HG03139 (cell line): ENCODE measurements at regions not wholly inside any gene's neighbourhood (a gene's known extent, or its start where the extent isn't known, plus 50 kb on each side); places are given as distances from the start of the nearest gene placed in this dataset.
"Not testable (repeated sequence)": the region's sequence is repeated elsewhere in the genome, so short reads cannot be mapped to it uniquely, and the experiment has no call there.

ENCODE experiments used
- ATAC-seq: cut with Tn5 transposase; IDR thresholded peaks from one replicate; pipeline ENCODE4 v1.9.1; 2021; ENCODE audit not compliant: unreplicated experiment

GRCh38 chr16:63760246-63760645, 1361.6 kb downstream of the CDH11 start:
- not testable (repeated sequence) for ATAC-seq

- ATAC-seq = no peak
These were observed 1369.5 kb downstream of the CDH11 start for GRCh38 chr16:63752347-63752746.

GRCh38 chr16:63749276-63749675, 1372.6 kb downstream of the CDH11 start:
- ATAC-seq = no peak

GRCh38 chr16:63745456-63745855, 1376.4 kb downstream of the CDH11 start:
- ATAC-seq = no peak

GRCh38 chr16:63744077-63744874, 1377.6 kb downstream of the CDH11 start:
- no peak for ATAC-seq

- ATAC-seq = no peak
These were observed 1379.7 kb downstream of the CDH11 start for GRCh38 chr16:63742150-63742549.

- ATAC-seq = no peak
These were observed 1384.2 kb downstream of the CDH11 start for GRCh38 chr16:63737633-63738032.

GRCh38 chr16:63735456-63735855, 1386.4 kb downstream of the CDH11 start:
- no peak for ATAC-seq

- no peak for ATAC-seq
These were observed 1401.0 kb downstream of the CDH11 start for GRCh38 chr16:63720848-63721247.

GRCh38 chr16:63719926-63720325, 1401.9 kb downstream of the CDH11 start:
- no peak for ATAC-seq

GRCh38 chr16:63717806-63718205, 1404.1 kb downstream of the CDH11 start:
- ATAC-seq = no peak

GRCh38 chr16:63714876-63715275, 1407.0 kb downstream of the CDH11 start:
- no peak for ATAC-seq

GRCh38 chr16:63712725-63713124, 1409.1 kb downstream of the CDH11 start:
- ATAC-seq = no peak

GRCh38 chr16:63703612-63704011, 1418.3 kb downstream of the CDH11 start:
- no peak for ATAC-seq

GRCh38 chr16:63702981-63703590, 1418.8 kb downstream of the CDH11 start:
- no peak for ATAC-seq

GRCh38 chr16:63697736-63698135, 1424.1 kb downstream of the CDH11 start:
- no peak for ATAC-seq

- ATAC-seq = no peak
These were observed 1426.5 kb downstream of the CDH11 start for GRCh38 chr16:63695347-63695746.

- no peak for ATAC-seq
These were observed 1430.9 kb downstream of the CDH11 start for GRCh38 chr16:63690961-63691360.

GRCh38 chr16:63690267-63690666, 1431.6 kb downstream of the CDH11 start:
- ATAC-seq = no peak

GRCh38 chr16:63689068-63689467, 1432.8 kb downstream of the CDH11 start:
- ATAC-seq = no peak

GRCh38 chr16:63684149-63685101, 1437.4 kb downstream of the CDH11 start:
- no peak for ATAC-seq
